GM23248 (cell line): ENCODE measurements at regions not wholly inside any gene's neighbourhood (a gene's known extent, or its start where the extent isn't known, plus 50 kb on each side); places are given as distances from the start of the nearest gene placed in this dataset.

Experiments
- DNase-seq: peaks from one replicate; pipeline ENCODE4 v3.0.0-alpha.2; 2015
- H2AFZ ChIP-seq: fragments of 200-600 bp; sonication (generic); 2 replicates; pipeline ENCODE4 v1.6.1; 2016; ENCODE audit warnings: antibody characterized with exemption
- H3F3A ChIP-seq: fragments of 200-600 bp; sonication (generic); 2 replicates; pipeline ENCODE4 v1.6.1; 2016; ENCODE audit warnings: mild to moderate bottlenecking, antibody characterized with exemption, mixed run types; ENCODE audit not compliant: insufficient read depth
- H3K27ac ChIP-seq: fragments of 200-600 bp; sonication (generic); 2 replicates; pipeline ENCODE4 v1.5.1; 2016; ENCODE audit warnings: mild to moderate bottlenecking
- H3K27me3 ChIP-seq: fragments of 200-600 bp; sonication (generic); replicated peaks from 2 replicates; pipeline ENCODE4 v1.6.1; 2016; ENCODE audit warnings: mild to moderate bottlenecking; ENCODE audit not compliant: insufficient read depth
- H3K36me3 ChIP-seq: fragments of 200-600 bp; sonication (generic); 2 replicates; pipeline ENCODE4 v1.6.1; 2016; ENCODE audit warnings: low read depth, mild to moderate bottlenecking
- H3K4me1 ChIP-seq: fragments of 200-600 bp; sonication (generic); 2 replicates; pipeline ENCODE4 v1.6.1; 2016; ENCODE audit warnings: mild to moderate bottlenecking; ENCODE audit not compliant: insufficient read depth
- H3K4me2 ChIP-seq: fragments of 200-600 bp; sonication (generic); one replicate; pipeline ENCODE4 v1.6.1; 2016; ENCODE audit warnings: mild to moderate bottlenecking; ENCODE audit not compliant: unreplicated experiment
- H3K4me3 ChIP-seq: fragments of 200-600 bp; sonication (generic); 2 replicates; pipeline ENCODE4 v1.5.1; 2016; ENCODE audit warnings: mild to moderate bottlenecking
- H3K79me2 ChIP-seq: fragments of 200-600 bp; sonication (generic); 2 replicates; pipeline ENCODE4 v1.6.1; 2016; ENCODE audit warnings: mild to moderate bottlenecking; ENCODE audit not compliant: insufficient read depth
- H3K9ac ChIP-seq: fragments of 200-600 bp; sonication (generic); 2 replicates; pipeline ENCODE4 v1.6.1; 2016; ENCODE audit warnings: mild to moderate bottlenecking
- H3K9me2 ChIP-seq: fragments of 200-600 bp; sonication (generic); 2 replicates; pipeline ENCODE4 v1.6.1; 2016; ENCODE audit warnings: mixed run types, mild to moderate bottlenecking, moderate library complexity; ENCODE audit not compliant: insufficient read depth
- H3K9me3 ChIP-seq: fragments of 200-600 bp; sonication (generic); one replicate; pipeline ENCODE4 v1.6.1; 2017; ENCODE audit warnings: low read depth
- H4K20me1 ChIP-seq: fragments of 200-600 bp; sonication (generic); 2 replicates; pipeline ENCODE4 v1.6.0; 2016; ENCODE audit not compliant: insufficient read depth
- EZH2 ChIP-seq: fragments of 200-600 bp; sonication (generic); IDR thresholded peaks from 2 replicates; pipeline ENCODE4 v1.6.1; 2018; ENCODE audit warnings: antibody characterized with exemption, mild to moderate bottlenecking; ENCODE audit not compliant: insufficient read depth, poor library complexity, severe bottlenecking
- EZH2phosphoT487 ChIP-seq: fragments of 200-600 bp; sonication (generic); IDR thresholded peaks from 2 replicates; pipeline ENCODE4 v1.6.1; 2018; ENCODE audit warnings: antibody characterized with exemption, moderate library complexity, mild to moderate bottlenecking, low read depth; ENCODE audit not compliant: insufficient read depth
- WGBS, 2 experiments: methylation state at CpG; one replicate each; pipeline ENCODE4 v1.1.6; 2015 to 2017; ENCODE audit warnings: low lambda C conversion rate in 2 of 2, low coverage in 1 of 2; ENCODE audit errors: missing lambda C conversion rate in 2 of 2; 5-methylcytosine and 5-hydroxymethylcytosine counted together
- in situ Hi-C: fragments of 300-500 bp; cut with MboI; formaldehyde crosslinking; loops from 2 replicates; pipeline ENCODE4 v1.15.0; 2020

DNA sequence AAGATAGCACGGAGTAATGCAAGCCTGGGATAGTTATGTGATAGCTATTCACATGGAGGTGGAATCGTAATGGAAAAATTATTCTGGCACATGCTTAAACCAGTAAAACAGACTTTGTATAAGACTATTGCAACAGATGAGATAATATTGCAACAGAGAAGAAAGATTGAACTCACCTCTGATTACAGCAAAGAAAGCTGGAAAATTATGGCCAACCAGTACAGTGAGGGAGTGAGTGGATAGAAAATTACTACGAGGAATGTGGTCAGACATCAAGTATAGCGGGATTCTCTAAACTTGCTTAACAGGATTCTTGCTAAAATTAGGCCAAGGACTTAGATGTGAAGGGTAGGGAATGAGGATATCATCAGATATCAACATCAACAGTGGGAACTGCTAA, 397.6 kb upstream of the KLHL1 start:
- Histone ChIP-seq H3K9me2 (no peaks in the 10 kb centered on the region), H3K4me3 (no peak overlapping the region), H3K27me3 (no peaks in the 10 kb centered on the region), H4K20me1 (no peaks in the 10 kb centered on the region), H3K4me2 (no peak overlapping the region), H3F3A (no peaks in the 10 kb centered on the region), H2AFZ (no peak overlapping the region), H3K9ac (no peak overlapping the region), H3K79me2 (no peaks in the 10 kb centered on the region), H3K9me3 (no peaks in the 10 kb centered on the region), H3K36me3 (no peaks in the 10 kb centered on the region), H3K4me1 (no peaks in the 10 kb centered on the region), H3K27ac (no peak overlapping the region)
- 15 to 23% methylated on average over 4 of the region's 4 CpGs for WGBS, 2 experiments
- no peak for DNase-seq
- in situ Hi-C loops: no loop called here
- TF ChIP-seq EZH2phosphoT487 (no peak), EZH2 (no peak)

DNA sequence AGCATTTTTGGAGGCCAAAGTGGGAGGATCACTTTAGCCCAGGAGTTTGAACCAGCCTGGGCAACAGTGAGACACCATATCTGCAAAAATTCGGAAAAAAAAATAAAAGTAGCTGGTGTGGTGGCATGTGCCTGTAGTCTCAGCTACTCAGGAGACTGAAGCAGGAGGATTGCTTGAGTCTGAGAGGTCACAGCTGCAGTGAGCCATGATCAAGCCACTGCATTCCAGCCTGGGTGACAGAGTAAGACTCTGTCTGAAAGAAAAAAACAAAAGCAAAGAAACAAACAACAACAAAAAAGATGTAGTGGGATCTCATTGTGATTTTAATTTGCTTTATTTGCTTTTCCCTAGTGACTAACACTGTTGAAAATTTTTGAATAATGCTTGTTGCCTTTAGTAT, 394.7 kb upstream of the KLHL1 start:
- Histone ChIP-seq H3F3A (no peaks in the 10 kb centered on the region), H3K9me2 (no peaks in the 10 kb centered on the region), H3K27ac (no peak overlapping the region), H3K4me3 (no peak overlapping the region), H4K20me1 (no peaks in the 10 kb centered on the region), H2AFZ (no peak overlapping the region), H3K9ac (no peak overlapping the region), H3K79me2 (no peaks in the 10 kb centered on the region), H3K4me1 (no peaks in the 10 kb centered on the region), H3K27me3 (no peaks in the 10 kb centered on the region), H3K4me2 (no peak overlapping the region), H3K36me3 (no peaks in the 10 kb centered on the region), H3K9me3 (no peaks in the 10 kb centered on the region)
- TF ChIP-seq EZH2 (no peak), EZH2phosphoT487 (no peak)
- in situ Hi-C loops: no loop called here
- DNase-seq: no peak
- WGBS, 2 experiments: 7 to 8% methylated on average over 1 of the region's 1 CpG

DNA sequence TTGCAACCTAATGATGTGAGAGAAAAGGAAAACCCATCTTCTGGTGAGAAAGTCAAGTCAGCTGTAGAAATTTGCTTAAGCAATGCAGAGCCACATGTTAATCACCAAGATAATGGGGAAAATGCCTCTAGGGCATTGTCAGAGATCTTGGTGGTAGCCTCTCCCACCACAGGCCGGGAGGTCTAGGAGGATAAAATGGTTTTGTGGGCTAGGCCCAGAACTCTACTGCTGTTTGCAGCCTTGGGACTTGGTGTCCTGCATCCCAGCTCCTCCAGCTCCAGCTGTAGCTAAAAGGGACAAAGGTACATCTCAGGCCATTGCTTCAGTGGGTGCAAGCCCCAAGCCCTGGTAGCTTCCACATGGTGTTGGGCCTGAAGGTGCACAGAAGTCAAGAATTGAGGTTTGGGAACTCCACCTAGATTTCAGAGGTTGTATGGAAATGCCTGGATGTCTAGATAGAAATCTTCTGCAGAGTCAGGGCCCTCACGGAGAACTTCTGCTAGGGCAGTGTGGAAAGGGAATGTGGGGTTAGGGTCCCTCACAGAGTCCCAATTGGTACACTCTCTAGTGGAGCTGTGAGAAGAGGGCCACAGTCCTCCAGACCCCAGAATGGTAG, 382.2 kb upstream of the KLHL1 start:
- H3K9ac ChIP-seq: no peak overlapping the region
- DNase-seq: no peak
- no peaks in the 10 kb centered on the region for H3K36me3 ChIP-seq
- no peak overlapping the region for H3K4me2 ChIP-seq
- H3F3A ChIP-seq: no peaks in the 10 kb centered on the region
- no peaks in the 10 kb centered on the region for H3K27me3 ChIP-seq
- H4K20me1 ChIP-seq: no peaks in the 10 kb centered on the region
- H3K79me2 ChIP-seq: no peaks in the 10 kb centered on the region
- no peaks in the 10 kb centered on the region for H3K9me2 ChIP-seq
- 18 to 31% methylated on average over 2 of the region's 2 CpGs for WGBS, 2 experiments
- H3K4me3 ChIP-seq: no peak overlapping the region
- H3K27ac ChIP-seq: no peak overlapping the region
- in situ Hi-C loops: no loop called here
- TF ChIP-seq EZH2 (no peak), EZH2phosphoT487 (no peak)
- no peak overlapping the region for H2AFZ ChIP-seq
- H3K4me1 ChIP-seq: no peaks in the 10 kb centered on the region
- H3K9me3 ChIP-seq: no peaks in the 10 kb centered on the region

DNA sequence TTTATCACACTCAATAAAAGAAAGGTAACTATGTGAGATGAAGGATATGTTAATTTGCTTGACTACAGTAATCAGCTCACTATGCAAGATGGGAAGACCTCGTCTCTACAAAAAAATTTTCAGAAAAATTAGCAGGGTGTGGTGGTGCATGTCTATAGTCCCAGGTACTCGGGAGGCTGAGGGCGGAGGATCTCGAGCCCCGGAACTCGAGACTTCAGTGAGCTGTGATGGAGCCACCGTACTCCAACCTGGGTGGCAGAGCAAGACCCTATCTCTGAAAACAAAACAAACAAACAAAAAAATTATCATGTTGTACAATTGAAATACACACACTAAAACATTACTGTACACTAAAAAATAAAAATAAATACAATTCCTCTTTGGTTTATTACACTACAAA, 376.7 kb upstream of the KLHL1 start:
- Histone ChIP-seq H3K9me3 (no peaks in the 10 kb centered on the region), H2AFZ (no peak overlapping the region), H4K20me1 (no peaks in the 10 kb centered on the region), H3F3A (no peaks in the 10 kb centered on the region), H3K9ac (no peak overlapping the region), H3K27me3 (no peaks in the 10 kb centered on the region), H3K4me3 (no peak overlapping the region), H3K27ac (no peak overlapping the region), H3K4me2 (no peak overlapping the region), H3K9me2 (no peaks in the 10 kb centered on the region), H3K36me3 (no peaks in the 10 kb centered on the region), H3K79me2 (no peaks in the 10 kb centered on the region), H3K4me1 (no peaks in the 10 kb centered on the region)
- TF ChIP-seq EZH2phosphoT487: no peak
- no peak for TF ChIP-seq EZH2
- in situ Hi-C loops: no loop called here
- WGBS, 2 experiments: 25 to 27% methylated on average over 7 of the region's 7 CpGs
- no peak for DNase-seq
